MM.1S (cell line): ENCODE measurements at regions not wholly inside any gene's neighbourhood (a gene's known extent, or its start where the extent isn't known, plus 50 kb on each side); places are given as distances from the start of the nearest gene placed in this dataset.

ENCODE experiments used
- EZH2 ChIP-seq: fragments of 300-600 bp; sonication (generic); optimal IDR thresholded peaks from 2 replicates; pipeline ENCODE3; 2017; ENCODE audit warnings: low read depth, mild to moderate bottlenecking, antibody characterized with exemption, low read length, mixed read lengths
- EZH2phosphoT487 ChIP-seq: fragments of 300-600 bp; sonication (generic); IDR thresholded peaks from 2 replicates; pipeline ENCODE4 v1.6.1; 2018; ENCODE audit warnings: antibody characterized with exemption, low read length
- TF ChIP-seq, protein P1 (sequence below): fragments of 300-600 bp; sonication (generic); IDR thresholded peaks from 2 replicates; pipeline ENCODE4 v1.5.1; 2016; ENCODE audit warnings: antibody characterized with exemption, low read length, mixed read lengths

DNA sequence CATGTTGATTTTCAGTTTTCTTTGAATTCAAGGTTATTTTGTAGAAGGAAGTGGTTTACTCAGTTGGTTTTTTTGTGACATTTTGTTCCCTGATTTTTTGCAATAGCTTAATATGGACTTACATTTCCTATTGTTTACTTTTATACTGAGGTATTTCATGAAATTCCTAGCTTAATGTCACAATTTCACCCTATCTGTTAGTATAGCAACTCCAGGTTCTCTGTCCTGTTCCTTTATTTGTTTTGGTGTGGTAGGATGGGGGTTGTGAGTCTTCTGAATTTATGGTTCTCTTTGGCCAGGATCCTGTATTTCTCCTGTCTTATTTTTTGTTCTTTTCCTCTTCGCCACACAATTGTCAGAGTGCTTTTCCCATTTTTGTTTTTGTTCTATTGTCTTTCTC, 523.4 kb upstream of the ARRDC3 start:
- TF ChIP-seq EZH2 (no peak), EZH2phosphoT487 (no peak)
- TF ChIP-seq, protein P1, sequence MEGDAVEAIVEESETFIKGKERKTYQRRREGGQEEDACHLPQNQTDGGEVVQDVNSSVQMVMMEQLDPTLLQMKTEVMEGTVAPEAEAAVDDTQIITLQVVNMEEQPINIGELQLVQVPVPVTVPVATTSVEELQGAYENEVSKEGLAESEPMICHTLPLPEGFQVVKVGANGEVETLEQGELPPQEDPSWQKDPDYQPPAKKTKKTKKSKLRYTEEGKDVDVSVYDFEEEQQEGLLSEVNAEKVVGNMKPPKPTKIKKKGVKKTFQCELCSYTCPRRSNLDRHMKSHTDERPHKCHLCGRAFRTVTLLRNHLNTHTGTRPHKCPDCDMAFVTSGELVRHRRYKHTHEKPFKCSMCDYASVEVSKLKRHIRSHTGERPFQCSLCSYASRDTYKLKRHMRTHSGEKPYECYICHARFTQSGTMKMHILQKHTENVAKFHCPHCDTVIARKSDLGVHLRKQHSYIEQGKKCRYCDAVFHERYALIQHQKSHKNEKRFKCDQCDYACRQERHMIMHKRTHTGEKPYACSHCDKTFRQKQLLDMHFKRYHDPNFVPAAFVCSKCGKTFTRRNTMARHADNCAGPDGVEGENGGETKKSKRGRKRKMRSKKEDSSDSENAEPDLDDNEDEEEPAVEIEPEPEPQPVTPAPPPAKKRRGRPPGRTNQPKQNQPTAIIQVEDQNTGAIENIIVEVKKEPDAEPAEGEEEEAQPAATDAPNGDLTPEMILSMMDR: no peak
